Muscle layer of colon (tissue), 2 donors: ENCODE measurements at regions not wholly inside any gene's neighbourhood (a gene's known extent, or its start where the extent isn't known, plus 50 kb on each side); places are given as distances from the start of the nearest gene placed in this dataset.

Experiments used
- H3K27ac ChIP-seq: one replicate; pipeline ENCODE4 v1.7.0; 2013; ENCODE audit warnings: low read depth, mild to moderate bottlenecking, low read length, moderate library complexity
- H3K27me3 ChIP-seq, 2 donors: one replicate each; pipeline ENCODE4 v1.7.0; 2013; ENCODE audit warnings: low read length in 2 of 2, mild to moderate bottlenecking in 2 of 2; ENCODE audit not compliant: insufficient read depth in 2 of 2, control insufficient read depth in 1 of 2
- H3K36me3 ChIP-seq: one replicate; pipeline ENCODE4 v1.7.0; 2013; ENCODE audit warnings: mild to moderate bottlenecking, low read length; ENCODE audit not compliant: insufficient read depth
- H3K4me1 ChIP-seq: one replicate; pipeline ENCODE4 v1.7.0; 2013; ENCODE audit warnings: mild to moderate bottlenecking, low read length; ENCODE audit not compliant: insufficient read depth
- H3K4me3 ChIP-seq, 2 donors: one replicate each; pipeline ENCODE4 v1.7.0; 2013; ENCODE audit warnings: low read length in 2 of 2, low read depth in 1 of 2, mild to moderate bottlenecking in 1 of 2, moderate library complexity in 1 of 2
- H3K9ac ChIP-seq: one replicate; pipeline ENCODE4 v1.7.0; 2013; ENCODE audit warnings: low read length
- H3K9me3 ChIP-seq: one replicate; pipeline ENCODE4 v1.7.0; 2013; ENCODE audit warnings: mild to moderate bottlenecking, low read length
- donor health status: abdominal sarcoma.
- donor health status: Adenocarcinoma of cecum.

- Histone ChIP-seq H3K9me3 (no peaks in the 10 kb centered on the region), H3K36me3 (no peaks in the 10 kb centered on the region), H3K4me3 (no peak overlapping the region), H3K27ac (no peak overlapping the region), H3K4me1 (no peaks in the 10 kb centered on the region), H3K27me3 (no peaks in the 10 kb centered on the region), H3K9ac (no peak overlapping the region)
Measured at GRCh38 chr12:61810486-61810885, 449.7 kb upstream of the USP15 start.

- H3K9me3 ChIP-seq = no peaks in the 10 kb centered on the region
- no peaks in the 10 kb centered on the region for H3K36me3 ChIP-seq
- no peak overlapping the region for H3K9ac ChIP-seq
- H3K4me3 ChIP-seq = no peak overlapping the region
- H3K4me1 ChIP-seq = no peaks in the 10 kb centered on the region
- no peaks in the 10 kb centered on the region for H3K27me3 ChIP-seq
- H3K27ac ChIP-seq = no peak overlapping the region
Measured at GRCh38 chr12:61821381-61821780, 438.8 kb upstream of the USP15 start.

- no peak overlapping the region for H3K27ac ChIP-seq
Measured at GRCh38 chr12:61823102-61823501, 437.1 kb upstream of the USP15 start.

GRCh38 chr12:61846765-61847164, 413.4 kb upstream of the USP15 start:
- Histone ChIP-seq H3K36me3 (no peaks in the 10 kb centered on the region), H3K9ac (no peak overlapping the region), H3K4me3 (no peak overlapping the region), H3K27me3 (no peaks in the 10 kb centered on the region), H3K9me3 (no peaks in the 10 kb centered on the region), H3K4me1 (no peaks in the 10 kb centered on the region), H3K27ac (no peak overlapping the region)

More at GRCh38 chr12:61823102-61823501, 437.1 kb upstream of the USP15 start:
- H3K4me1 ChIP-seq = no peaks in the 10 kb centered on the region
- H3K4me3 ChIP-seq = no peak overlapping the region
- no peaks in the 10 kb centered on the region for H3K27me3 ChIP-seq
- H3K9ac ChIP-seq = no peak overlapping the region
- H3K9me3 ChIP-seq = no peaks in the 10 kb centered on the region
- no peaks in the 10 kb centered on the region for H3K36me3 ChIP-seq

DNA sequence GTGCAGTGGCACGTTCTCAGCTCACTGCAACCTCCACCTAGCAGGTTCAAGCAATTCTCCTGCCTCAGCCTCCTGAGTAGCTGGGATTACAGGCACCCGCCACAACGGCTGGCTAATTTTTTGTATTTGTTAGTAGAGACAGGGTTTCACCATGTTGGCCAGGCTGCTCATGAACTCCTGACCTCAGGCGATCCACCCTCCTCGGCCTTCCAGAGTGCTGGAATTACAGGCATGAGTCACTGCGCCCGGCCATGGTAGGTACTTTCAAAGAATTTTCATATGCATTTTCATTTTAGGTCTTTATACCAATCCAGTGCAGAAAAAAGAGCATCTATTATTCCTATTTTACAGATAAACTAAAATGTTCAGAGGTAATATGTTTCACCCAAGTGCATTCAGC, 411.3 kb upstream of the USP15 start:
- no peaks in the 10 kb centered on the region for H3K27me3 ChIP-seq
- no peak overlapping the region for H3K27ac ChIP-seq
- H3K9ac ChIP-seq = no peak overlapping the region
- H3K4me1 ChIP-seq = no peaks in the 10 kb centered on the region
- no peak overlapping the region for H3K4me3 ChIP-seq
- H3K36me3 ChIP-seq = no peaks in the 10 kb centered on the region
- no peaks in the 10 kb centered on the region for H3K9me3 ChIP-seq

- H3K4me3 ChIP-seq = no peak overlapping the region
Measured at GRCh38 chr12:61853945-61854344, 406.3 kb upstream of the USP15 start.

DNA sequence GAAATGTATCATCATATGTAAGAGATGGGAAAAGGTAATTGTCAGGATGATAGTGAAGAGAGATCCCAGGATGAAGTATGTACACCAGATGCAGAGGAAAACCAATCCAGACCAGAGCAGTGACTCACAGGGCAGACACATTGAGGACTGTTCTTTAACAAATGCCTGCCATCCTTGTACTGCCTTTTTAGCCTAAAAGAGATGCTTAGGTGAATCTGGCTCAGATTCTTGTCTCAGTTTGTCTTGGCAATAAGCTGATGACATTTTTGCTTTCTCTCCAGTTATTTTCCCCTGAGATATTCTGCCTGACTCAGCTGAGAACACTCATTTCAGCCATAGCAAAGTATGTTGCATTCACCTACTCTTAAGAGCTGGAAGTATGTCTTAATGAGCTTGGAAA, 405.3 kb upstream of the USP15 start:
- H3K27ac ChIP-seq = no peak overlapping the region
- H3K4me1 ChIP-seq = no peaks in the 10 kb centered on the region
- no peaks in the 10 kb centered on the region for H3K27me3 ChIP-seq
- no peaks in the 10 kb centered on the region for H3K9me3 ChIP-seq
- no peaks in the 10 kb centered on the region for H3K36me3 ChIP-seq
- H3K4me3 ChIP-seq = no peak overlapping the region
- no peak overlapping the region for H3K9ac ChIP-seq

More at GRCh38 chr12:61853945-61854344, 406.3 kb upstream of the USP15 start:
- H3K9ac ChIP-seq = no peak overlapping the region
- H3K36me3 ChIP-seq = no peaks in the 10 kb centered on the region
- no peaks in the 10 kb centered on the region for H3K4me1 ChIP-seq
- H3K27ac ChIP-seq = no peak overlapping the region
- H3K27me3 ChIP-seq = no peaks in the 10 kb centered on the region
- no peaks in the 10 kb centered on the region for H3K9me3 ChIP-seq

- no peak overlapping the region for H3K9ac ChIP-seq
- no peak overlapping the region for H3K27ac ChIP-seq
- H3K9me3 ChIP-seq = no peaks in the 10 kb centered on the region
- no peak overlapping the region for H3K4me3 ChIP-seq
- no peaks in the 10 kb centered on the region for H3K36me3 ChIP-seq
- no peaks in the 10 kb centered on the region for H3K27me3 ChIP-seq
- H3K4me1 ChIP-seq = no peaks in the 10 kb centered on the region
Measured at GRCh38 chr12:61857968-61858367, 402.2 kb upstream of the USP15 start.

DNA sequence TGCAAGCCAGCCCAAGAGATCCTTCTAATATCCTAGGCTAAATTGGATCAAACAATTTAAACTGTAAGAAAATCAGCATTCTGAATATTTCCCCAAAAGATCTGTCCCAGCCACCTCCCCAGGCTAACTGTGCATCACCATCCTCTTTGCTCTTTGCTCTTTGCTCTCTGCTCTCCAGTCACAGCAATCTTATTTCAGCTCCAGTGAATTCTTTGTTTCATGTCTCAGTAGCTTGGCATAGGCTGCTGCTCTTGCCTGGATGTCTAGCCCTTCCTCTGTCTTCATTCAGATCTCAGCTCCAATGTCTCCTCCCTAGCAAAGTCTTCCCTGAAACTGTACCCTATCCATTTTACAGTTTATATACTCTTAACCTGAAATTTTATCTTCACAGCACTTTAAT, 399.8 kb upstream of the USP15 start:
- Histone ChIP-seq H3K27ac (no peak overlapping the region), H3K36me3 (no peaks in the 10 kb centered on the region), H3K27me3 (no peaks in the 10 kb centered on the region), H3K9ac (no peak overlapping the region), H3K4me3 (no peak overlapping the region), H3K9me3 (no peaks in the 10 kb centered on the region), H3K4me1 (no peaks in the 10 kb centered on the region)

DNA sequence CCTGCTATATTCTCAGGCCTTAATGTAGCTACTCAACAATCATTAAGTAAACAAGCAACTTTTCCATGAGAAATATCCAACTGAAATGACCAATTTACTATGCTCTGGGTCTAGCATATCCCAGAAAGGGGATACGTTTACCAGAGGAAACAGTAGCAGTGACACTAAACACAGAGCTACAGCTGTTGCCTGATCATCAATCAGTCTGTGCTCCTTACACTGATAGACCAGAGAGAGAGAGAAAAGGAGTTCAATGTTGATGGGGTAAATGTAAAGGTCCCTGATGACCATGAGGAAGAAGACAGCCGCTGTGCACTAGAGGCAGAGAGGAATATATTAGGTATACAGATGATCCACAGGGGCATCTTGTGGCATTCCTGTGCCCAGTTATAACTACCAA, 397.2 kb upstream of the USP15 start:
- Histone ChIP-seq H3K27me3 (no peaks in the 10 kb centered on the region), H3K4me3 (no peak overlapping the region)

DNA sequence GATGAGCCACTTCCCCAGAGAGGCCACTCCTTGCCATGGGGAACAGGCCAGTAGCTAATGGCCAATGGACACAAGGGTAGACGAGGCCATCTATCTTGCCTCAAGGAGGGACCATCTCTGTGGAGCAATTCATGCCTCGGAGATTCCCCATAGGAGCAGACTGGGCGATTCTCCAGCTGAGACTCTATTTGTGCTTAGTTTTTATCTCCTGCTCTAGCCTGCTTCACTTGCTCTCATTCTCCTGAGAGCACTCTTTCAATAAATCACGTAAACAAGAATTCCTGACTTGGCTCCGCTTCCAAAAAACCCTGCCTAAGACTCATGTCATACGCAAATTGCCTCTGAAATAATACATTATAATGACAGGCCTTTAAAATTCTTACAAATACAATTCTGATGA, 396.4 kb upstream of the USP15 start:
- H3K36me3 ChIP-seq = no peaks in the 10 kb centered on the region
- H3K4me1 ChIP-seq = no peaks in the 10 kb centered on the region
- no peak overlapping the region for H3K4me3 ChIP-seq
- no peaks in the 10 kb centered on the region for H3K9me3 ChIP-seq
- no peak overlapping the region for H3K27ac ChIP-seq
- no peaks in the 10 kb centered on the region for H3K27me3 ChIP-seq
- H3K9ac ChIP-seq = no peak overlapping the region

More for the DNA sequence above, 397.2 kb upstream of the USP15 start:
- no peak overlapping the region for H3K9ac ChIP-seq
- no peak overlapping the region for H3K27ac ChIP-seq
- H3K4me1 ChIP-seq = no peaks in the 10 kb centered on the region
- H3K36me3 ChIP-seq = no peaks in the 10 kb centered on the region
- no peaks in the 10 kb centered on the region for H3K9me3 ChIP-seq

DNA sequence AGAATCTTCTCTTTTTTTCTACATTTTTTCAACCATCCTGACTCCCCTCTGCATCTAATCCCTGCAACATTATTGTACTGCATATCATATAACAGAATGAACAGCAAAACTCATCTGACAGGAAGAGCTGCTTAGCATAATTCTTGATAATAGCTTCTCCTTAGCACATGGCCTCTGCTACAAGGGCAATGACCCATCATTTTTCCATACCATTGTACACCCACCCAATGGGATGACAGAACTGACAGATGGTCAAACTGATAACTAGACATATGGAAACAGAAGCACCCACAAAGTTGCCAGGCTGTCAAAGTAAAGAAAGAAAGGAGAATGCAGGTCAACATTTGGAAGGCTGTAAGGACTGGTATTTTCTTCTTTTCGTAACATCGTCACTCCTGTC, 390.4 kb upstream of the USP15 start:
- Histone ChIP-seq H3K4me3 (no peak overlapping the region), H3K36me3 (no peaks in the 10 kb centered on the region), H3K9ac (no peak overlapping the region), H3K4me1 (no peaks in the 10 kb centered on the region), H3K9me3 (no peaks in the 10 kb centered on the region), H3K27me3 (no peaks in the 10 kb centered on the region), H3K27ac (no peak overlapping the region)
